NCI-H1092 (cell line): ENCODE measurements at regions not wholly inside any gene's neighbourhood (a gene's known extent, or its start where the extent isn't known, plus 50 kb on each side); places are given as distances from the start of the nearest gene placed in this dataset.
A peak's percentile ranks its signal among the peaks of the same experiment; 100 is the strongest.

Experiments used
- DNase-seq: peaks from one replicate; lab custom pipeline; 2025; lab: John Stamatoyannopoulos, UW

GRCh38 chr11:45347348-45348082 is 61.4 kb upstream of the SYT13 start:
- DNase-seq = no peak

- DNase-seq = no peak
These were observed 59.4 kb upstream of the SYT13 start for GRCh38 chr11:45345491-45345890.

- no peak for DNase-seq
These were observed 57.9 kb upstream of the SYT13 start for GRCh38 chr11:45344028-45344427.

- no peak for DNase-seq
These were observed 57.3 kb upstream of the SYT13 start for GRCh38 chr11:45343444-45343843.

- DNase-seq = no peak
These were observed 55.2 kb upstream of the SYT13 start for GRCh38 chr11:45341372-45341771.

GRCh38 chr11:45339729-45340519 is 53.8 kb upstream of the SYT13 start:
- peak; percentile 83 for DNase-seq

- no peak for DNase-seq
These were observed 51.6 kb upstream of the SYT13 start for GRCh38 chr11:45337583-45338360.

GRCh38 chr11:45336136-45336535 is 50.0 kb upstream of the SYT13 start:
- DNase-seq = no peak
